Lower leg skin (tissue), 4 donors: ENCODE measurements at regions not wholly inside any gene's neighbourhood (a gene's known extent, or its start where the extent isn't known, plus 50 kb on each side); places are given as distances from the start of the nearest gene placed in this dataset.
"Not testable (repeated sequence)": the region's sequence is repeated elsewhere in the genome, so short reads cannot be mapped to it uniquely, and the experiment has no call there.

ENCODE experiments used
- DNase-seq, 2 donors: peaks; one replicate each; pipeline ENCODE4 v3.0.0-alpha.2; 2019; ENCODE audit warnings: low spot score in 2 of 2
- H3K4me3 ChIP-seq: fragments of 200-600 bp; sonication (generic); 2 replicates; pipeline ENCODE4 v1.5.1; 2017; ENCODE audit warnings: mild to moderate bottlenecking, low read depth; ENCODE audit not compliant: poor library complexity, severe bottlenecking
- POLR2A ChIP-seq, 2 donors: fragments of 450-650 bp; IDR thresholded peaks; one replicate each; pipeline ENCODE4 v1.6.1; 2016 to 2017; ENCODE audit warnings: antibody characterized with exemption in 2 of 2, mild to moderate bottlenecking in 1 of 2, moderate library complexity in 1 of 2
- whole genome bisulfite sequencing, 2 donors: methylation state at CpG; one replicate each; pipeline ENCODE4 v1.1.5; 2018; 5-methylcytosine and 5-hydroxymethylcytosine counted together
- intact Hi-C: fragments of 100-400 bp; cut with DNase I; formaldehyde crosslinking; loops from one replicate; pipeline ENCODE4 v1.15.0; 2023; ENCODE audit warnings: low total_unique reads
- TF ChIP-seq, protein P1 (sequence below), 3 donors: fragments of 450-650 bp; IDR thresholded peaks; one replicate each; pipeline ENCODE4 v1.5.1; 2016; ENCODE audit warnings: antibody characterized with exemption in 3 of 3, mild to moderate bottlenecking in 3 of 3, moderate library complexity in 2 of 3

DNA sequence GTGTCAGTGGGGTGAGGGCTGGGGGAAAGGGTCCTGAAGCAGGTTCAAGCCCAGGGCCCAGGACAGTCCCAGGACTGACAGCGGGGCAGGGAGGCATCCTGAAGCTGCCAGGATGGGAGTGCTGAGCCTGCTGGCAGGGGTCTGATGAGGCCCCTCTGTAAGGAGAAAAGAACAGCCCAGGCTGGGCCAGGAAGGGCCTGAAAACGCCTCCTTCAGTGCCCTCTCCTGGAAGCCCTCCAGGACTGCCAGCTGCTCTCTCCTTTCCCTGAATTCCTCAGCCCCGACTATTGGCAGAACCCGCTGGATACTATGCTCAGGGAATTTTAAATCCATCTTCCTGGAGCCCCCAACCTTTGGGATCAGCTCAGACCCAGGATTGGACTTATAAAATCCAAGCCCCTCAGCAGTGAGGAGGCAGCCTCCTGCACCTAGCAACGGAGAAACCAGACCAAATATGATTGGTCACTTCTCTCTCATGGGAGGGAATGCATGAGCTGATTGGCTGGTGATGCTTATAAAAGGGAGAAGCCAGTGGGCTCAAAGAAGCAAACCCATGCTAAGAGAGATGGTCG lies 203.5 kb upstream of the LINGO1 start:
- no peak for DNase-seq
- TF ChIP-seq, protein P1, sequence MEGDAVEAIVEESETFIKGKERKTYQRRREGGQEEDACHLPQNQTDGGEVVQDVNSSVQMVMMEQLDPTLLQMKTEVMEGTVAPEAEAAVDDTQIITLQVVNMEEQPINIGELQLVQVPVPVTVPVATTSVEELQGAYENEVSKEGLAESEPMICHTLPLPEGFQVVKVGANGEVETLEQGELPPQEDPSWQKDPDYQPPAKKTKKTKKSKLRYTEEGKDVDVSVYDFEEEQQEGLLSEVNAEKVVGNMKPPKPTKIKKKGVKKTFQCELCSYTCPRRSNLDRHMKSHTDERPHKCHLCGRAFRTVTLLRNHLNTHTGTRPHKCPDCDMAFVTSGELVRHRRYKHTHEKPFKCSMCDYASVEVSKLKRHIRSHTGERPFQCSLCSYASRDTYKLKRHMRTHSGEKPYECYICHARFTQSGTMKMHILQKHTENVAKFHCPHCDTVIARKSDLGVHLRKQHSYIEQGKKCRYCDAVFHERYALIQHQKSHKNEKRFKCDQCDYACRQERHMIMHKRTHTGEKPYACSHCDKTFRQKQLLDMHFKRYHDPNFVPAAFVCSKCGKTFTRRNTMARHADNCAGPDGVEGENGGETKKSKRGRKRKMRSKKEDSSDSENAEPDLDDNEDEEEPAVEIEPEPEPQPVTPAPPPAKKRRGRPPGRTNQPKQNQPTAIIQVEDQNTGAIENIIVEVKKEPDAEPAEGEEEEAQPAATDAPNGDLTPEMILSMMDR (IDR thresholded peaks at IDR 0.05): no peak
- TF ChIP-seq POLR2A (IDR thresholded peaks at IDR 0.05): no peak
- no peak overlapping the region for H3K4me3 ChIP-seq
- WGBS, 2 donors: 42 to 53% methylated on average over 6 of the region's 6 CpGs
- intact Hi-C loops: no loop called here

DNA sequence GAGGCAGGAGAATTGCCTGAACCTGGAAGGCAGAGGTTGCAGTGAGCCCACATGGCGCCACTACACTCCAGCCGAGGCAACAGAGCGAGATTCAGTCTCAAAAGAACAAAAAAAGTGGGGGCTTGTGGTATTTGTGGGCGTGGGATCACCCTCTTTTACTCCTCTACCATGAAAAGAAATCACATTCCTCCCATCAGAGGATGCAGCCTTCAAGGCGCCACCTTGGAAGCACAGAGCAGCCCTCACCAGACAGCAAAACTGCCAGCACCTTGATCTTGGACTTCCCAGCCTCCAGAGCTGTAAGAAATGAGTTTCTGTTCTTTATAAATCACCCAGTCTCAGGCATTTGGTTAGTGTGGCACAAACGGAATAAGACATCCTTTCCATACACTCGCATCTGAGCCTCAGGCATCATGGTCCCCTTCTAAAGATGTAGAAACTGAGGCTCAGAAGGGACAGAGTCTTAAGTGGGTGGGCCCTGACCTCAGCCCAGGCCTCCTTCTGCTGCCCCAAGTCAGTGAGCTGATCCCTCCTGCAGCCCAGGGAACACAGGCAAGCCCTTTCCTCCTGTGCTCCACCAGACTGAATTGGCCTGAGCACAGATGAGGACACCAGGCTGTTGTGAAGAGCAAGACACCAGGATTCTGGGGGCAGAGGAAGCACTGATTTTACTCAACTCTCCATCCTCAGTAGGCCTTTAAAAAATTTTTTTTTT lies 201.7 kb upstream of the LINGO1 start:
- DNase-seq: no peak
- H3K4me3 ChIP-seq: no peak overlapping the region
- no peak for TF ChIP-seq POLR2A (IDR thresholded peaks at IDR 0.05)
- TF ChIP-seq, protein P1 (IDR thresholded peaks at IDR 0.05): no peak
- WGBS, 2 donors: 96 to 97% methylated on average over 7 of the region's 7 CpGs
- intact Hi-C loops: no loop called here

DNA sequence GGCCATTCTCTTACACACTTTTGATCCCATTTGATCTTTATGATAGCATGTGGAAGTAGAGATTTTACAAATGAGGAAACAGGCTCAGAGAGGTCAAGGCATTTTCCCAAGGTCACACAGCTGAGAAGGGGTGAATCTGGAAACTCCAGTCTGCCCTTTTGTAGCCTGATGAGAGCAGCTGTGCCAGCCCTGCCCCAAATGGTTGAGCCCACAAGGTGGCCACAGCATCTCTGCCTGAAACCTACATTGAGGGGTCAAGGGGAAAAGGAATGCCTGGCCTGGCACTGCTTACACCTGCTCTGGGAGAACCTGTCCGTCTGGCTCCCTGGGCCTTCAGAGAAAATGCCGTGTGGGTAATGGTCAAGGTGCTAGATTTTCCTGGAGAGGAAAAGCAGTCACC lies 200.2 kb upstream of the LINGO1 start:
- DNase-seq: no peak
- TF ChIP-seq POLR2A (IDR thresholded peaks at IDR 0.05): no peak
- TF ChIP-seq, protein P1 (IDR thresholded peaks at IDR 0.05): no peak
- H3K4me3 ChIP-seq: no peak overlapping the region
- 79 to 83% methylated on average over 2 of the region's 2 CpGs for WGBS, 2 donors
- intact Hi-C loops: no loop called here

DNA sequence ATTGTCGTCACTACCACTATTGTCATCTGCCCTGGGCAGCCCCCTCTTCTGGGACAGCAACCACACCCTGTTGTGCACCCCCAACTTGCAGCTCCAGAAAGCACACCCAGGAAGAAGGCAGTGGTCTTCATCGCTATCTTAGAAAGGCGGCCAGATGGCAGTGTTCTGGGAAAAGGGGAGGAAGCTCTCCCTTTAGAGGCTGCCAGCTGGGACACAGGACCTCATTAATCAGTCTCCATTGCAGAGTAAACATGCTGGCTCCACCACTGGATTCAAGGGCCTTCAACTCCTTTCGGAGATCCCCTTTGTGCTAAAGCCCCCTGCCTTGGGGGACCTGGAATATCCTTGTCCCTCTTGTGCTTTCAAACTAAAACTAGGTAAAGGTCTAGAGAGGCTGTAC lies 199.3 kb upstream of the LINGO1 start:
- WGBS, 2 donors: 78 to 79% methylated on average over 3 to 4 of the region's 4 CpGs
- TF ChIP-seq, protein P1 (IDR thresholded peaks at IDR 0.05): no peak
- TF ChIP-seq POLR2A (IDR thresholded peaks at IDR 0.05): no peak
- H3K4me3 ChIP-seq: no peak overlapping the region
- intact Hi-C loops: no loop called here
- no peak for DNase-seq

DNA sequence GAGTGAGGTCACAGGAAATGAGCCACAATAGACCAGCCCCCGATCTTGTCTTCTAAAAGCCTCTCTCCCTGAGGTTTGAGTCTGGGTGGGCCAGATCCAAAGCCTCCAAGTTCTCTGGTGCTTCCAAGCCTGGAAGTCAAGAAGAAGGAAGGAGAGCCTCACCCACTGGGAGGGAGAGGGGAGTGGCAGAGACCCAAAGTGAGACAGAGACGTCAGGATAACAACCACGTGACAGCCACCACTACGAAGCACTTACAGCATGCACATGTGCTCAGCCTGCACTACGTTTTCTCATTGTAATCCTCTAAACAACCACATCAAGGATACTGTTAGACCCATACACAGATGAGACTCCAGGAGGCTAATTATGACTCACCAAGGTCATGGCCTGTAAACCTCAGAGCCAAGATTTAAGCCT lies 197.3 kb upstream of the LINGO1 start:
- TF ChIP-seq, protein P1 (IDR thresholded peaks at IDR 0.05): no peak
- TF ChIP-seq POLR2A (IDR thresholded peaks at IDR 0.05): no peak
- intact Hi-C loops: no loop called here
- 35 to 45% methylated on average over 5 of the region's 5 CpGs for WGBS, 2 donors
- DNase-seq: no peak
- no peak overlapping the region for H3K4me3 ChIP-seq

DNA sequence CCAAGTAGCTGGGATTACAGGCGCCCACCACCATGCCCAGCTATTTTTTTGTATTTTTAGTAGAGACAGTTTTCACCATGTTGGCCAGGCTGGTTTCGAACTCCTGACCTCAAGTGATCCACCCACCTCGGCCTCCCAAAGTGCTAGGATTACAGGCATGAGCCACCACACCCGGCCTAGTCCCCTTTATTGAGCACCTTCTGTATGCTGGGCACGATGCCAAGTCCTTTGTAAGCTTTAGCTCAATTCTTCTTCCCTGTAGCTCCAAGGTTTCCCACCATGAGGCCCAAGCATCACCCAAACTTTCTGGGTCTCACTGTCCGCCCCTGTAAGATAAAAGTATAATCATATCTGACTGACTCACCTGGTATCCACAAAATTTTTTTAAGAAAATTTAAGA lies 196.6 kb upstream of the LINGO1 start:
- 87 to 89% methylated on average over 6 of the region's 6 CpGs for WGBS, 2 donors
- intact Hi-C loops, DNase-seq: not testable (repeated sequence)

More for the DNA sequence above, 196.6 kb upstream of the LINGO1 start:
- not testable (repeated sequence) for H3K4me3 ChIP-seq
